Liver (tissue), 8 donors: ENCODE measurements at regions not wholly inside any gene's neighbourhood (a gene's known extent, or its start where the extent isn't known, plus 50 kb on each side); places are given as distances from the start of the nearest gene placed in this dataset.

Source experiments
- DNase-seq: peaks from one replicate; pipeline ENCODE4 v3.0.0-alpha.2; 2017; ENCODE audit warnings: low spot score
- H3K27ac ChIP-seq, 2 donors: one replicate each; pipeline ENCODE4 v1.7.0; 2013; ENCODE audit warnings: inconsistent platforms in 2 of 2, low read length in 2 of 2, control low read depth in 1 of 2, low read depth in 1 of 2, mild to moderate bottlenecking in 1 of 2
- H3K27me3 ChIP-seq, 4 donors: one replicate each; pipeline versions ENCODE4 v1.6.1 to v1.7.0; 2013; ENCODE audit warnings: low read length in 3 of 4, inconsistent platforms in 1 of 4, mild to moderate bottlenecking in 1 of 4, moderate library complexity in 1 of 4; ENCODE audit not compliant: control insufficient read depth in 4 of 4, insufficient read depth in 4 of 4
- H3K36me3 ChIP-seq, 4 donors: one replicate each; pipeline versions ENCODE4 v1.6.1 to v1.7.0; 2013; ENCODE audit warnings: low read length in 3 of 4, mild to moderate bottlenecking in 3 of 4, low read depth in 1 of 4, moderate library complexity in 1 of 4; ENCODE audit not compliant: control insufficient read depth in 4 of 4, insufficient read depth in 3 of 4
- H3K4me1 ChIP-seq, 4 donors: one replicate each; pipeline versions ENCODE4 v1.6.1 to v1.7.0; 2013; ENCODE audit warnings: low read length in 3 of 4, mild to moderate bottlenecking in 3 of 4, moderate library complexity in 1 of 4; ENCODE audit not compliant: control insufficient read depth in 4 of 4, insufficient read depth in 4 of 4
- H3K4me3 ChIP-seq, 3 donors: one replicate each; pipeline versions ENCODE4 v1.6.1 to v1.7.0; 2013; ENCODE audit warnings: low read length in 3 of 3, control low read depth in 1 of 3, low read depth in 1 of 3, mild to moderate bottlenecking in 1 of 3
- H3K9ac ChIP-seq, 2 donors: one replicate each; pipeline ENCODE4 v1.7.0; 2013; ENCODE audit warnings: low read length in 2 of 2, mild to moderate bottlenecking in 2 of 2, moderate library complexity in 2 of 2, control low read depth in 1 of 2, low read depth in 1 of 2
- H3K9me3 ChIP-seq, 4 donors: one replicate each; pipeline versions ENCODE4 v1.6.1 to v1.7.0; 2013; ENCODE audit warnings: low read length in 3 of 4; ENCODE audit not compliant: control insufficient read depth in 4 of 4
- ATF3 ChIP-seq: IDR thresholded peaks from 2 replicates; pipeline ENCODE4 v1.6.1; 2016; ENCODE audit warnings: antibody characterized with exemption
- EGR1 ChIP-seq, 2 donors: IDR thresholded peaks; 2 replicates each; pipeline ENCODE4 v1.6.1; 2016 to 2018; ENCODE audit warnings: antibody characterized with exemption in 2 of 2, low read depth in 2 of 2
- FOXA1 ChIP-seq: IDR thresholded peaks from 2 replicates; pipeline ENCODE4 v1.6.1; 2016; ENCODE audit warnings: antibody characterized with exemption
- FOXA2 ChIP-seq: IDR thresholded peaks from 2 replicates; pipeline ENCODE4 v1.6.1; 2016; ENCODE audit warnings: antibody characterized with exemption
- GABPA ChIP-seq, 2 donors: IDR thresholded peaks in 1 of 2; conservative IDR thresholded peaks in 1 of 2; 2 replicates each; pipeline ENCODE4 v1.6.1; 2016; ENCODE audit warnings: antibody characterized with exemption in 2 of 2, mild to moderate bottlenecking in 1 of 2, moderate library complexity in 1 of 2
- HNF4A ChIP-seq, 2 donors: conservative IDR thresholded peaks; 2 replicates each; pipeline ENCODE4 v1.6.1; 2016; ENCODE audit warnings: antibody characterized with exemption in 2 of 2, mild to moderate bottlenecking in 2 of 2
- HNF4G ChIP-seq: IDR thresholded peaks from 2 replicates; pipeline ENCODE4 v1.6.1; 2016; ENCODE audit warnings: antibody characterized with exemption
- JUND ChIP-seq, 2 donors: IDR thresholded peaks; 2 replicates each; pipeline ENCODE4 v1.6.1; 2016; ENCODE audit warnings: antibody characterized with exemption in 2 of 2
- NR2F2 ChIP-seq: IDR thresholded peaks from 2 replicates; pipeline ENCODE4 v1.6.1; 2016; ENCODE audit warnings: antibody characterized with exemption
- RAD21 ChIP-seq, 2 donors: IDR thresholded peaks; 2 replicates each; pipeline ENCODE4 v1.6.1; 2016; ENCODE audit warnings: antibody characterized with exemption in 2 of 2, mild to moderate bottlenecking in 2 of 2
- REST ChIP-seq: IDR thresholded peaks from 2 replicates; pipeline ENCODE4 v1.6.1; 2016; ENCODE audit warnings: antibody characterized with exemption, mild to moderate bottlenecking
- RXRA ChIP-seq, 2 donors: IDR thresholded peaks; 2 replicates each; pipeline ENCODE4 v1.6.1; 2017 to 2018; ENCODE audit warnings: antibody characterized with exemption in 2 of 2, mild to moderate bottlenecking in 1 of 2
- SP1 ChIP-seq: IDR thresholded peaks from 2 replicates; pipeline ENCODE4 v1.6.1; 2018; ENCODE audit warnings: antibody characterized with exemption, mild to moderate bottlenecking
- TAF1 ChIP-seq: conservative IDR thresholded peaks from 2 replicates; pipeline ENCODE4 v1.6.1; 2016; ENCODE audit warnings: antibody characterized with exemption, mild to moderate bottlenecking
- YY1 ChIP-seq: IDR thresholded peaks from 2 replicates; pipeline ENCODE4 v1.6.1; 2016; ENCODE audit warnings: antibody characterized with exemption, mild to moderate bottlenecking
- WGBS: extraction: QIAGEN DNeasy Blood & Tissue Kit; methylation state at CpG from one replicate; pipeline ENCODE4 v1.1.7; 2013; 5-methylcytosine and 5-hydroxymethylcytosine counted together
- TF ChIP-seq, protein P1 (sequence below): IDR thresholded peaks from 2 replicates; pipeline ENCODE4 v1.6.1; 2016; ENCODE audit warnings: antibody characterized with exemption
- TF ChIP-seq, protein P2 (sequence below): IDR thresholded peaks from 2 replicates; pipeline ENCODE4 v1.6.1; 2016; ENCODE audit warnings: antibody characterized with exemption
- TF ChIP-seq, protein P3 (sequence below): fragments of 150-350 bp; IDR thresholded peaks from 2 replicates; pipeline ENCODE4 v1.5.1; 2017; ENCODE audit warnings: improper control_type of control experiment, low read depth, low read length; ENCODE audit not compliant: missing input control
- donor health status: healthy.
- donor health status: healthy.
- donor health status: healthy.
- donor health status: healthy.
- donor health status: healthy.

GRCh38 chr5:173505634-173506033, 110.8 kb downstream of the BOD1 start:
- TF ChIP-seq REST, result no peak
- TF ChIP-seq, protein P1, sequence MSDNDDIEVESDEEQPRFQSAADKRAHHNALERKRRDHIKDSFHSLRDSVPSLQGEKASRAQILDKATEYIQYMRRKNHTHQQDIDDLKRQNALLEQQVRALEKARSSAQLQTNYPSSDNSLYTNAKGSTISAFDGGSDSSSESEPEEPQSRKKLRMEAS, result no peak
- no peak for TF ChIP-seq GABPA (IDR thresholded peaks at IDR 0.05 in 1 of 2, conservative IDR thresholded peaks at IDR 0.05 in 1 of 2)
- Histone ChIP-seq H3K27me3 (no peaks in the 10 kb centered on the region), H3K27ac (no peak overlapping the region), H3K4me3 (no peak overlapping the region), H3K9ac (no peak overlapping the region), H3K9me3 (peaks cover 3 to 8% (median 5%) of the 10 kb centered on the region in 4 donors), H3K36me3 (no peaks in the 10 kb centered on the region), H3K4me1 (no peaks in the 10 kb centered on the region)
- 71% methylated on average over 3 of the region's 3 CpGs for WGBS
- no peak for DNase-seq

DNA sequence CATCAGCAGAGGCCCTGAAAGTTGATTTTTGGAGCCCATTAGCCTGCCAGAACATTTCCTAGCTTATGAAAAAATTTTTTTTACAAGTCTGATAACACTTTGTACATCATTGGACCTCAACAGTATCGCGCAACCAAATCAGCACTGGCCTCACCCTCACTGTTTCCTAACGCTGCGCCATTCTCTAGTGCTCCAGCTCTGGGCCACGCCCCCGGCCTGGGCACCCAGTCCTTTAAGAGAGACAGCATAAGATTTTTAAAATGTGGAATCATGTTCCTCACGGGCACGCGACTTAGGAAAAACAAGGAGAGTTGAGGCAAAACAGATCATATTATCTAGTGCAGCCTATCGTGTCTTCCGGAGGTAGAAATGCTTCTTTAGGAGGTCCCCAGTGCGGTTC, 114.5 kb downstream of the BOD1 start:
- H3K27ac ChIP-seq, result no peak overlapping the region
- no peak overlapping the region for H3K9ac ChIP-seq
- 90% methylated on average over 12 of the region's 12 CpGs for WGBS
- H3K9me3 ChIP-seq, result peaks cover 3 to 8% (median 5%) of the 10 kb centered on the region in 4 donors
- H3K36me3 ChIP-seq, result no peaks in the 10 kb centered on the region
- H3K4me3 ChIP-seq, result no peak overlapping the region
- no peaks in the 10 kb centered on the region for H3K27me3 ChIP-seq
- peaks cover 0 to 8% (median 4%) of the 10 kb centered on the region in 4 donors for H3K4me1 ChIP-seq
- TF ChIP-seq TAF1 (no peak), JUND (IDR thresholded peaks at IDR 0.05) (no peak), SP1 (no peak), HNF4A (conservative IDR thresholded peaks at IDR 0.05) (no peak), EGR1 (IDR thresholded peaks at IDR 0.05; ENCODE audit: low read depth in 2 of 2) (no peak), RAD21 (IDR thresholded peaks at IDR 0.05) (no peak), FOXA2 (no peak), YY1 (no peak), FOXA1 (no peak), HNF4G (no peak), GABPA (IDR thresholded peaks at IDR 0.05 in 1 of 2, conservative IDR thresholded peaks at IDR 0.05 in 1 of 2) (no peak), REST (no peak), RXRA (IDR thresholded peaks at IDR 0.05) (no peak), NR2F2 (no peak), ATF3 (no peak)
- TF ChIP-seq, protein P2, sequence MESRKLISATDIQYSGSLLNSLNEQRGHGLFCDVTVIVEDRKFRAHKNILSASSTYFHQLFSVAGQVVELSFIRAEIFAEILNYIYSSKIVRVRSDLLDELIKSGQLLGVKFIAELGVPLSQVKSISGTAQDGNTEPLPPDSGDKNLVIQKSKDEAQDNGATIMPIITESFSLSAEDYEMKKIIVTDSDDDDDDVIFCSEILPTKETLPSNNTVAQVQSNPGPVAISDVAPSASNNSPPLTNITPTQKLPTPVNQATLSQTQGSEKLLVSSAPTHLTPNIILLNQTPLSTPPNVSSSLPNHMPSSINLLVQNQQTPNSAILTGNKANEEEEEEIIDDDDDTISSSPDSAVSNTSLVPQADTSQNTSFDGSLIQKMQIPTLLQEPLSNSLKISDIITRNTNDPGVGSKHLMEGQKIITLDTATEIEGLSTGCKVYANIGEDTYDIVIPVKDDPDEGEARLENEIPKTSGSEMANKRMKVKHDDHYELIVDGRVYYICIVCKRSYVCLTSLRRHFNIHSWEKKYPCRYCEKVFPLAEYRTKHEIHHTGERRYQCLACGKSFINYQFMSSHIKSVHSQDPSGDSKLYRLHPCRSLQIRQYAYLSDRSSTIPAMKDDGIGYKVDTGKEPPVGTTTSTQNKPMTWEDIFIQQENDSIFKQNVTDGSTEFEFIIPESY, result no peak
- TF ChIP-seq, protein P1, result no peak
- TF ChIP-seq, protein P3, sequence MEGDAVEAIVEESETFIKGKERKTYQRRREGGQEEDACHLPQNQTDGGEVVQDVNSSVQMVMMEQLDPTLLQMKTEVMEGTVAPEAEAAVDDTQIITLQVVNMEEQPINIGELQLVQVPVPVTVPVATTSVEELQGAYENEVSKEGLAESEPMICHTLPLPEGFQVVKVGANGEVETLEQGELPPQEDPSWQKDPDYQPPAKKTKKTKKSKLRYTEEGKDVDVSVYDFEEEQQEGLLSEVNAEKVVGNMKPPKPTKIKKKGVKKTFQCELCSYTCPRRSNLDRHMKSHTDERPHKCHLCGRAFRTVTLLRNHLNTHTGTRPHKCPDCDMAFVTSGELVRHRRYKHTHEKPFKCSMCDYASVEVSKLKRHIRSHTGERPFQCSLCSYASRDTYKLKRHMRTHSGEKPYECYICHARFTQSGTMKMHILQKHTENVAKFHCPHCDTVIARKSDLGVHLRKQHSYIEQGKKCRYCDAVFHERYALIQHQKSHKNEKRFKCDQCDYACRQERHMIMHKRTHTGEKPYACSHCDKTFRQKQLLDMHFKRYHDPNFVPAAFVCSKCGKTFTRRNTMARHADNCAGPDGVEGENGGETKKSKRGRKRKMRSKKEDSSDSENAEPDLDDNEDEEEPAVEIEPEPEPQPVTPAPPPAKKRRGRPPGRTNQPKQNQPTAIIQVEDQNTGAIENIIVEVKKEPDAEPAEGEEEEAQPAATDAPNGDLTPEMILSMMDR, result no peak
- DNase-seq, result no peak
